CD14-positive monocyte (primary cell): ENCODE measurements at regions not wholly inside any gene's neighbourhood (a gene's known extent, or its start where the extent isn't known, plus 50 kb on each side); places are given as distances from the start of the nearest gene placed in this dataset.

Source experiments
- DNase-seq, 3 donors: peaks; one replicate each; pipeline ENCODE4 v3.0.0-alpha.2; 2011 to 2022
- H2AFZ ChIP-seq: 2 replicates; pipeline ENCODE4 v1.6.0; 2012; ENCODE audit warnings: mild to moderate bottlenecking, low read depth, low read length, inconsistent platforms; ENCODE audit not compliant: insufficient read depth, poor library complexity, severe bottlenecking
- H3K27ac ChIP-seq, 2 donors: 1 replicate in 1 of 2; 2 replicates in 1 of 2; pipeline ENCODE4 v1.5.1; 2012 to 2013; ENCODE audit warnings: low read length in 2 of 2, control low read depth in 1 of 2, inconsistent platforms in 1 of 2, low read depth in 1 of 2, mild to moderate bottlenecking in 1 of 2
- H3K27me3 ChIP-seq, 2 donors: one replicate each; pipeline versions ENCODE4 v1.6.0 to v1.6.1; 2011 to 2013; ENCODE audit warnings: low read length in 2 of 2; ENCODE audit not compliant: control insufficient read depth in 2 of 2, insufficient read depth in 2 of 2
- H3K36me3 ChIP-seq, 2 donors: replicated peaks in 1 of 2; 1 replicate in 1 of 2; 2 replicates in 1 of 2; pipeline versions ENCODE4 v1.5.1 to v1.6.1; 2012 to 2013; ENCODE audit warnings: low read length in 2 of 2, control low read depth in 1 of 2, inconsistent platforms in 1 of 2, mild to moderate bottlenecking in 1 of 2; ENCODE audit not compliant: insufficient read depth in 2 of 2, control insufficient read depth in 1 of 2
- H3K4me1 ChIP-seq, 2 donors: 1 replicate in 1 of 2; 2 replicates in 1 of 2; pipeline versions ENCODE4 v1.5.1 to v1.6.1; 2012 to 2013; ENCODE audit warnings: low read length in 2 of 2, control low read depth in 1 of 2, inconsistent platforms in 1 of 2, mild to moderate bottlenecking in 1 of 2, moderate library complexity in 1 of 2; ENCODE audit not compliant: insufficient read depth in 2 of 2, control insufficient read depth in 1 of 2
- H3K4me2 ChIP-seq: replicated peaks from 2 replicates; pipeline ENCODE3; 2012; ENCODE audit warnings: low read length, moderate library complexity, mild to moderate bottlenecking; ENCODE audit not compliant: poor library complexity, severe bottlenecking; ENCODE audit errors: extremely low read depth
- H3K4me3 ChIP-seq, 3 experiments: fragments of 200-600 bp in 1 of 3; sonication (generic) in 1 of 3; replicated peaks in 1 of 3; 1 replicate in 2 of 3; 2 replicates in 1 of 3; pipeline ENCODE4 v1.5.1; 2011 to 2013; ENCODE audit warnings: low read length in 3 of 3, mild to moderate bottlenecking in 3 of 3, control low read depth in 2 of 3, low read depth in 2 of 3, inconsistent platforms in 1 of 3, moderate library complexity in 1 of 3
- H3K79me2 ChIP-seq: 2 replicates; pipeline ENCODE4 v1.6.0; 2012; ENCODE audit warnings: mild to moderate bottlenecking, control low read depth, inconsistent platforms, low read length, moderate library complexity; ENCODE audit not compliant: insufficient read depth
- H3K9ac ChIP-seq: 2 replicates; pipeline ENCODE4 v1.6.0; 2017; ENCODE audit warnings: low read length, mild to moderate bottlenecking; ENCODE audit not compliant: insufficient read depth, poor library complexity, severe bottlenecking
- H3K9me3 ChIP-seq, 2 donors: replicated peaks in 1 of 2; 1 replicate in 1 of 2; 2 replicates in 1 of 2; pipeline versions ENCODE4 v1.5.1 to v1.6.1; 2012 to 2013; ENCODE audit warnings: low read length in 2 of 2, control low read depth in 1 of 2; ENCODE audit not compliant: control insufficient read depth in 1 of 2, insufficient read depth in 1 of 2
- H4K20me1 ChIP-seq: 2 replicates; pipeline ENCODE4 v1.6.0; 2012; ENCODE audit warnings: mild to moderate bottlenecking, low read length, control low read depth, moderate library complexity; ENCODE audit not compliant: insufficient read depth
- H3K27ac Mint-ChIP-seq, 7 donors: one replicate each; pipeline ENCODE4 v1.8.0; 2020; ENCODE audit warnings: mild to moderate bottlenecking in 7 of 7, mixed read lengths in 7 of 7, moderate library complexity in 6 of 7, inconsistent platforms in 2 of 7
- H3K27me3 Mint-ChIP-seq, 3 donors: one replicate each; pipeline ENCODE4 v1.8.0; 2021 to 2022; ENCODE audit warnings: low read depth in 3 of 3, mild to moderate bottlenecking in 3 of 3, mixed read lengths in 3 of 3, moderate library complexity in 3 of 3, inconsistent platforms in 1 of 3
- H3K36me3 Mint-ChIP-seq, 2 donors: one replicate each; pipeline ENCODE4 v1.8.0; 2020; ENCODE audit warnings: mixed read lengths in 2 of 2, inconsistent platforms in 1 of 2, mild to moderate bottlenecking in 1 of 2
- H3K4me1 Mint-ChIP-seq: one replicate; pipeline ENCODE4 v1.8.0; 2020; ENCODE audit warnings: mild to moderate bottlenecking, mixed read lengths
- H3K4me3 Mint-ChIP-seq, 2 donors: one replicate each; pipeline ENCODE4 v1.8.0; 2020; ENCODE audit warnings: mild to moderate bottlenecking in 2 of 2, mixed read lengths in 2 of 2, moderate library complexity in 1 of 2
- H3K9me3 Mint-ChIP-seq, 7 donors: one replicate each; pipeline ENCODE4 v1.8.0; 2020 to 2022; ENCODE audit warnings: mixed read lengths in 7 of 7, mild to moderate bottlenecking in 6 of 7, moderate library complexity in 6 of 7, inconsistent platforms in 2 of 7
- CTCF ChIP-seq: fragments of 200-600 bp; IDR thresholded peaks from one replicate; pipeline ENCODE4 v1.8.0; 2022; ENCODE audit warnings: antibody characterized with exemption, mild to moderate bottlenecking
- WGBS: methylation state at CpG from one replicate; pipeline ENCODE4 v1.1.5; 2013; ENCODE audit warnings: missing lambda C conversion rate; ENCODE audit not compliant: insufficient coverage; 5-methylcytosine and 5-hydroxymethylcytosine counted together
- intact Hi-C, 2 donors: fragments of 100-400 bp; cut with micrococcal nuclease; formaldehyde crosslinking; loops; one replicate each; pipeline versions ENCODE4 v1.15.0 to v1.15.1; 2023

GRCh38 chr11:28922386-28922981 lies 814.3 kb downstream of the METTL15 start:
- no peak overlapping the region for H3K4me3 Mint-ChIP-seq

GRCh38 chr11:28919194-28919593 lies 811.0 kb downstream of the METTL15 start:
- Mint-ChIP-seq H3K4me3 (no peak overlapping the region), H3K27me3 (no peaks in the 10 kb centered on the region), H3K36me3 (no peaks in the 10 kb centered on the region), H3K27ac (no peak overlapping the region), H3K9me3 (peaks cover 0 to 13% (median 0%) of the 10 kb centered on the region in 7 donors), H3K4me1 (no peaks in the 10 kb centered on the region)
- H3K36me3 ChIP-seq, result no peaks in the 10 kb centered on the region
- DNase-seq, result no peak
- H3K27ac ChIP-seq, result no peak overlapping the region
- WGBS, result 100% methylated on average over 2 of the region's 5 CpGs
- no peak overlapping the region for H2AFZ ChIP-seq
- TF ChIP-seq CTCF, result no peak
- no peak overlapping the region for H3K4me2 ChIP-seq
- H3K27me3 ChIP-seq, result no peaks in the 10 kb centered on the region
- H4K20me1 ChIP-seq, result no peaks in the 10 kb centered on the region
- intact Hi-C loops, result no loop called here
- H3K4me1 ChIP-seq, result no peaks in the 10 kb centered on the region
- peaks cover 0 to 5% of the 10 kb centered on the region in 2 donors for H3K9me3 ChIP-seq
- H3K79me2 ChIP-seq, result no peaks in the 10 kb centered on the region
- H3K4me3 ChIP-seq, result no peak overlapping the region
- no peak overlapping the region for H3K9ac ChIP-seq

More at GRCh38 chr11:28922386-28922981, 814.3 kb downstream of the METTL15 start:
- H3K79me2 ChIP-seq, result no peaks in the 10 kb centered on the region
- H3K4me2 ChIP-seq, result no peak overlapping the region
- Mint-ChIP-seq H3K4me1 (no peaks in the 10 kb centered on the region), H3K9me3 (peaks cover 0 to 8% (median 2%) of the 10 kb centered on the region in 7 donors), H3K27me3 (no peaks in the 10 kb centered on the region), H3K27ac (no peak overlapping the region), H3K36me3 (no peaks in the 10 kb centered on the region)
- intact Hi-C loops, result no loop called here
- peaks cover 3 to 5% of the 10 kb centered on the region in 2 donors for H3K9me3 ChIP-seq
- WGBS, result 82% methylated on average over 1 of the region's 2 CpGs
- no peaks in the 10 kb centered on the region for H4K20me1 ChIP-seq
- no peak overlapping the region for H2AFZ ChIP-seq
- H3K36me3 ChIP-seq, result no peaks in the 10 kb centered on the region
- no peaks in the 10 kb centered on the region for H3K4me1 ChIP-seq
- no peak overlapping the region for H3K9ac ChIP-seq
- DNase-seq, result no peak
- no peak overlapping the region for H3K4me3 ChIP-seq
- TF ChIP-seq CTCF, result no peak
- H3K27ac ChIP-seq, result no peak overlapping the region
- no peaks in the 10 kb centered on the region for H3K27me3 ChIP-seq
